IPS DF 6.9 (cell line): ENCODE measurements at regions not wholly inside any gene's neighbourhood (a gene's known extent, or its start where the extent isn't known, plus 50 kb on each side); places are given as distances from the start of the nearest gene placed in this dataset.

Source experiments
- DNase-seq: peaks from one replicate; pipeline ENCODE4 v3.0.0-alpha.2; 2013; ENCODE audit warnings: low read depth, low spot score
- H3K27ac ChIP-seq: one replicate; pipeline ENCODE4 v1.5.1; 2013; ENCODE audit warnings: low read length, control low read depth
- H3K27me3 ChIP-seq: 2 replicates; pipeline ENCODE4 v1.6.1; 2013; ENCODE audit warnings: mild to moderate bottlenecking, low read length; ENCODE audit not compliant: control insufficient read depth, insufficient read depth
- H3K36me3 ChIP-seq: 2 replicates; pipeline ENCODE4 v1.6.1; 2013; ENCODE audit warnings: low read length; ENCODE audit not compliant: control insufficient read depth, insufficient read depth
- H3K4me1 ChIP-seq: 2 replicates; pipeline ENCODE4 v1.6.1; 2013; ENCODE audit warnings: low read length; ENCODE audit not compliant: control insufficient read depth, insufficient read depth
- H3K4me3 ChIP-seq: 2 replicates; pipeline ENCODE4 v1.5.1; 2013; ENCODE audit warnings: mild to moderate bottlenecking, low read length
- H3K9me3 ChIP-seq: 2 replicates; pipeline ENCODE4 v1.6.1; 2013; ENCODE audit warnings: low read length, inconsistent platforms; ENCODE audit not compliant: control insufficient read depth, insufficient read depth
- WGBS: extraction: QIAGEN DNeasy Blood & Tissue Kit; methylation state at CpG from one replicate; pipeline ENCODE4 v1.1.7; 2013; ENCODE audit warnings: mixed read lengths, missing lambda C conversion rate; ENCODE audit not compliant: insufficient read length, insufficient coverage; 5-methylcytosine and 5-hydroxymethylcytosine counted together

- no peaks in the 10 kb centered on the region for H3K27me3 ChIP-seq
- no peak for DNase-seq
- no peaks in the 10 kb centered on the region for H3K36me3 ChIP-seq
- no peak overlapping the region for H3K27ac ChIP-seq
- no CpG with 5 or more reads among the region's 3 CpGs for WGBS
- H3K4me1 ChIP-seq, result no peaks in the 10 kb centered on the region
- H3K4me3 ChIP-seq, result no peak overlapping the region
- H3K9me3 ChIP-seq, result no peaks in the 10 kb centered on the region
Measured at GRCh38 chr20:10842116-10842515, 168.3 kb upstream of the JAG1 start.

GRCh38 chr20:10843146-10843711 is 169.4 kb upstream of the JAG1 start:
- H3K27me3 ChIP-seq, result no peaks in the 10 kb centered on the region
- H3K4me1 ChIP-seq, result no peaks in the 10 kb centered on the region
- WGBS, result no CpG with 5 or more reads among the region's 5 CpGs
- no peak overlapping the region for H3K27ac ChIP-seq
- H3K36me3 ChIP-seq, result no peaks in the 10 kb centered on the region
- no peak for DNase-seq
- no peak overlapping the region for H3K4me3 ChIP-seq
- no peaks in the 10 kb centered on the region for H3K9me3 ChIP-seq

- H3K9me3 ChIP-seq, result no peaks in the 10 kb centered on the region
- no peak for DNase-seq
- H3K4me3 ChIP-seq, result no peak overlapping the region
- no peaks in the 10 kb centered on the region for H3K36me3 ChIP-seq
- no peaks in the 10 kb centered on the region for H3K27me3 ChIP-seq
- H3K4me1 ChIP-seq, result no peaks in the 10 kb centered on the region; the same call in 1 of the 2 replicates
- no peak overlapping the region for H3K27ac ChIP-seq
Measured at GRCh38 chr20:10846766-10847165, 173.0 kb upstream of the JAG1 start.

- H3K36me3 ChIP-seq, result no peaks in the 10 kb centered on the region
- no peak overlapping the region for H3K27ac ChIP-seq
- no CpG with 5 or more reads among the region's 6 CpGs for WGBS
- no peaks in the 10 kb centered on the region; the same call in 1 of the 2 replicates for H3K4me1 ChIP-seq
- no peak for DNase-seq
- H3K4me3 ChIP-seq, result no peak overlapping the region
- no peaks in the 10 kb centered on the region for H3K9me3 ChIP-seq
- no peaks in the 10 kb centered on the region for H3K27me3 ChIP-seq
Measured at GRCh38 chr20:10848810-10849370, 175.1 kb upstream of the JAG1 start.

GRCh38 chr20:10853176-10853575 is 179.4 kb upstream of the JAG1 start:
- Histone ChIP-seq H3K27ac (no peak overlapping the region), H3K9me3 (no peaks in the 10 kb centered on the region; the same call in 1 of the 2 replicates), H3K27me3 (no peaks in the 10 kb centered on the region), H3K4me3 (no peak overlapping the region), H3K36me3 (no peaks in the 10 kb centered on the region), H3K4me1 (no peaks in the 10 kb centered on the region; the same call in 1 of the 2 replicates)
- no CpG with 5 or more reads among the region's 2 CpGs for WGBS
- DNase-seq, result no peak

DNA sequence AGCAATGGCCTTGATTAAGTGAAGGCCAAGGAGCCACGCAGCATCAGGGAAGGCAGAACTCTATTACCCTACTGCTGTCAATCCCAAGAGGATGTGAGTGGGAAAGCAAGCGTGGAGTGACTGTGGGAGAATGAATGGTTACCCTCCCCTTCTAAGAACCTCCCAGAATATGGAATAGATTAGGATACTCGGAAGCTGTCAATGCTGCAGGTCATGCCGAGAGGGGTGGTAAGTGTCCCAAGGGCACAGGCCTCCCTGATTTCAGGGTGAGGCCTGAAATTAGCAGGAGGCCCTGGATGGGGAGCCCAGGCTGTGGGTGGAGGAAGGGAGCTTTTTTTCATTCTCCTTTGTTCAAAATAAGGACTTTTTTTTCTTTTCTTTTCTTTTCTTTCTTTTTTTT is 179.9 kb upstream of the JAG1 start:
- no peak overlapping the region for H3K4me3 ChIP-seq
- no CpG with 5 or more reads among the region's 4 CpGs for WGBS
- no peaks in the 10 kb centered on the region for H3K36me3 ChIP-seq
- DNase-seq, result no peak
- H3K27ac ChIP-seq, result no peak overlapping the region
- no peaks in the 10 kb centered on the region; the same call in 1 of the 2 replicates for H3K9me3 ChIP-seq
- no peaks in the 10 kb centered on the region; the same call in 1 of the 2 replicates for H3K4me1 ChIP-seq
- H3K27me3 ChIP-seq, result no peaks in the 10 kb centered on the region

DNA sequence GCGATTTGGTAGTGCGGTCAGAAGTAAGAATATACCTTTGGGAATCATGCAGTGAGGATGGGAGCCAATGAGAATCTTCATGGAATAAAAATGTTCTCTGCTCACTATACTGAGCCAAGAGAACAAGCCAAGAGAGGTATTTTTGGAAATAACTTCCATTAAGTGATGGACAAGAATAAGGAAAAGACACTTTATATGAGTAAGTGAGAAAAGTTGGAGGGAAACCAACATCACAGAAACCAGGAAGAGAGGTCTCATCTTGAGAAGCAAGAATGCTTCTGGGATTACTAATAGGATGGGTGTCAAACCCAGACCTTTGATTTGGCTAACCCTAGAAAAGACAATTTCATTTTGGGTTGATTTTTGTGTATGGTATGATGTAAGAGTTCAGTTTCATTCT is 181.2 kb upstream of the JAG1 start:
- no peaks in the 10 kb centered on the region for H3K36me3 ChIP-seq
- no peaks in the 10 kb centered on the region for H3K4me1 ChIP-seq
- no peaks in the 10 kb centered on the region for H3K27me3 ChIP-seq
- no peak overlapping the region for H3K27ac ChIP-seq
- no CpG with 5 or more reads among the region's 2 CpGs for WGBS
- no peaks in the 10 kb centered on the region; the same call in 1 of the 2 replicates for H3K9me3 ChIP-seq
- no peak for DNase-seq
- no peak overlapping the region for H3K4me3 ChIP-seq

GRCh38 chr20:10855778-10856177 is 182.0 kb upstream of the JAG1 start:
- H3K36me3 ChIP-seq, result no peaks in the 10 kb centered on the region
- H3K4me3 ChIP-seq, result no peak overlapping the region
- H3K27me3 ChIP-seq, result no peaks in the 10 kb centered on the region
- H3K9me3 ChIP-seq, result no peaks in the 10 kb centered on the region; the same call in 1 of the 2 replicates
- no peaks in the 10 kb centered on the region for H3K4me1 ChIP-seq
- DNase-seq, result no peak
- no peak overlapping the region for H3K27ac ChIP-seq

DNA sequence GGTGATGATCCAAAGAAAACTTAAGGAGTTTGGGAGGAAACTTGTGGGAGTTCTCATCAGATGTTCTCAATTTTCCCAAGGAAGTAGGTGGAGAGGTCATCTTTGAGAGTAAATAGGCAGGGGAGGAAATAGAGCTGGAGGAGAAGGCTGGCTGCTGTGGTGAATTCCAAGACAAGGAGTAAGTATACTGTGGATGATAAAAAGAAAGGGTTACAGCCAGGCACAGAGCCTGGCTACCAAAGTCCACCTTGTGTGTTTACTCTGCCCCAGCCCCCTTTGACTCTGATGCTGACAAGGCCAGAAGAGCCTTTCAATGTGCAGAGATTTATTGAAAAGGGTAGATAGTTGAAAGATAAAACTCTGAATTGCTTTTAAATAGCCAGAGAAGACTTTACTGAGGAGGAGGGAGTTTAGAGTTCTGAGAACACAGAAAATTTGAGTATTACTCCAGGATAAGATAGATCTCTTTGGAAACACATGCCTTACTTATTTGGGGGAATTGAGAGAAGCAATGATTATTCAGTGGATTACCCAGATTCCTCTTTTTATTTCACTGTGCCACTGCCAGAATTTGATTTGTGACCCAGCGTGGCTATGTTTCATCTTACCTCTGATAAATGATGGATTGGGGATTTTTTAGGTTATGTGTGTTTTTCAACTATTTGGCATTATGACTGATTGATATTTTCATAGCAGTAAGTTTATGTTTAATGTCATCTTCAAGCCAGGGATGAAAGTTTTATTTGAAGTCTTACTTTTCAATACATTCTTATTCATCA is 182.6 kb upstream of the JAG1 start:
- no peaks in the 10 kb centered on the region for H3K27me3 ChIP-seq
- no CpG with 5 or more reads among the region's 1 CpG for WGBS
- no peaks in the 10 kb centered on the region for H3K36me3 ChIP-seq
- no peak for DNase-seq
- H3K27ac ChIP-seq, result no peak overlapping the region
- H3K9me3 ChIP-seq, result no peaks in the 10 kb centered on the region; the same call in 1 of the 2 replicates
- no peaks in the 10 kb centered on the region for H3K4me1 ChIP-seq
- H3K4me3 ChIP-seq, result no peak overlapping the region

GRCh38 chr20:10857352-10858070 is 183.7 kb upstream of the JAG1 start:
- Histone ChIP-seq H3K27me3 (no peaks in the 10 kb centered on the region), H3K9me3 (no peaks in the 10 kb centered on the region; the same call in 1 of the 2 replicates), H3K36me3 (no peaks in the 10 kb centered on the region), H3K4me3 (no peak overlapping the region), H3K4me1 (no peaks in the 10 kb centered on the region), H3K27ac (no peak overlapping the region)
- no CpG with 5 or more reads among the region's 6 CpGs for WGBS
- DNase-seq, result no peak
